Urinary bladder (tissue), 3 donors: ENCODE measurements at regions not wholly inside any gene's neighbourhood (a gene's known extent, or its start where the extent isn't known, plus 50 kb on each side); places are given as distances from the start of the nearest gene placed in this dataset.
"Not testable (repeated sequence)": the region's sequence is repeated elsewhere in the genome, so short reads cannot be mapped to it uniquely, and the experiment has no call there.

Source experiments
- DNase-seq: peaks from one replicate; pipeline ENCODE4 v3.0.0-alpha.2; 2015; ENCODE audit errors: extremely low spot score
- H3K27ac ChIP-seq: one replicate; pipeline ENCODE4 v1.5.1; 2013; ENCODE audit warnings: low read depth, mild to moderate bottlenecking, moderate library complexity
- H3K36me3 ChIP-seq: one replicate; pipeline ENCODE4 v1.6.1; 2013; ENCODE audit warnings: mild to moderate bottlenecking, moderate library complexity; ENCODE audit not compliant: insufficient read depth
- H3K4me1 ChIP-seq: one replicate; pipeline ENCODE4 v1.6.1; 2013; ENCODE audit warnings: mild to moderate bottlenecking, moderate library complexity; ENCODE audit not compliant: insufficient read depth
- H3K4me3 ChIP-seq: one replicate; pipeline ENCODE4 v1.5.1; 2013; ENCODE audit warnings: low read depth, low read length
- WGBS: extraction: QIAGEN DNeasy Blood & Tissue Kit; methylation state at CpG from one replicate; pipeline ENCODE4 v1.1.7; 2013; 5-methylcytosine and 5-hydroxymethylcytosine counted together
- donor health status: healthy with polysubstance abuse.
- donor health status: healthy.

GRCh38 chr4:49226216-49226866, 240.3 kb downstream of the CWH43 start:
- DNase-seq, H3K36me3 ChIP-seq, H3K4me1 ChIP-seq, H3K27ac ChIP-seq, H3K4me3 ChIP-seq: not testable (repeated sequence)
- WGBS = 68% methylated on average over 6 of the region's 6 CpGs

GRCh38 chr4:49227941-49228340, 241.9 kb downstream of the CWH43 start:
- H3K27ac ChIP-seq, H3K4me3 ChIP-seq, H3K4me1 ChIP-seq, DNase-seq, H3K36me3 ChIP-seq: not testable (repeated sequence)
- WGBS = 82% methylated on average over 1 of the region's 1 CpG

DNA sequence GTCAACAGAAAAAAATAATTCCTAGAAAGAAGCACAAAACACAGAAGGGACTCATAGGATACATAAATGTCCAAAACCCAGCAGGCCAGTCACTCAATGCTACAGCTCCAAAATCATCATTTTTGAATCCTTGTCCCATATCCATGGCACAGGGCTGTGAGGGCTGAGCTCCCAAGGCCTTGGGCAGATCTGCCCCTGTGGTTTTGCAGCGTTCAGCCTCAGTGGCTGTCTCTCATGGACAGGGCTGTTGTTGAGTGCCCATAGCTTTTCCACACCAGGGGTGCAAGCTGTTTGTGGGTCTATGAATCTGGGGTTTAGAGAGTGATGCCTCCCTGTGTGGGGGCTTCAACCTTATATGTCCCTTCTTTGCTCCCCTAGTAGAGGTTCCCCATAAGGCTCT, 243.2 kb downstream of the CWH43 start:
- H3K27ac ChIP-seq, H3K4me1 ChIP-seq, H3K36me3 ChIP-seq, H3K4me3 ChIP-seq, DNase-seq: not testable (repeated sequence)
- WGBS = 30% methylated on average over 1 of the region's 1 CpG

DNA sequence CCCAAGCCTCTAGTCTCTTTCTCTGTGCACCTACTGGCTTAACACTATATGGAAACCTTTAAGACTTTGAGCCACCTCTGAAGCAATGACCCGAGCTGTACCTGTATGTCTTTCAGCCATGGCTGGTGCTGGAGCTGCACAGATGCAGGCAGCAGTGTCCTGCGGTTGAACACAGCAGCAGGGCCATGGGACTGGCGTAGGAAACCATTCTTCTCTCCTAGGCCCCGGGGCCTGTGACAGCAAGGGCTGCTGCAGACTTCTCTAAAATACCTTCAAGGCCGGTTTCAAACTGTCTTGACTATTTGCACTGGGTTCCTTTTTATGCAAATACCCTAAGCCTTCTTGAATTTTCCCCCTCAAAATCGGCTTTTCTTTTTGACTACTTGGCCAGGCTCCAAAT, 243.6 kb downstream of the CWH43 start:
- not testable (repeated sequence) for H3K36me3 ChIP-seq, H3K4me3 ChIP-seq, H3K4me1 ChIP-seq, H3K27ac ChIP-seq, DNase-seq
- 51% methylated on average over 6 of the region's 6 CpGs for WGBS

GRCh38 chr4:49233346-49233745, 247.3 kb downstream of the CWH43 start:
- H3K36me3 ChIP-seq, H3K27ac ChIP-seq, H3K4me1 ChIP-seq, H3K4me3 ChIP-seq, DNase-seq: not testable (repeated sequence)
- WGBS = 32% methylated on average over 2 of the region's 3 CpGs

DNA sequence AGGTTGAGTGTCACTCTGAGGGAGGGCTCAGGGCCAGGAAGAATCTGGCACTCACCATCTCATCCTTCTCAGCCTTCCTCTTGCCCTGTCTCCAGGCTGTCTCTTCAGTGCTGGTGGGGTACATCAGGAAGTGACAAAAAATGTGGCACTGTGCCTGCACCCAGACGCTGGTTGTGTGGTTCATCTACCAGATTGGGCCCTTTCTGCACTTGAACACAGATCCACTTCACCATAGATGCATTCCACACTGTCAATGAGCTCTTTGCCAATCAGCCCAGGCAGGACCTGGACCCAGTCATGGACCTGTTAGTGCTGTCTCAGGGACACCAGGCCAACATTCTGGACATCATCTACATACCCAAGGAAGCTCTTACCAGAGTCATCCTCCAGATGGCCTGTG, 247.7 kb downstream of the CWH43 start:
- DNase-seq, H3K36me3 ChIP-seq, H3K4me3 ChIP-seq, H3K4me1 ChIP-seq, H3K27ac ChIP-seq: not testable (repeated sequence)
- 51% methylated on average over 1 of the region's 1 CpG for WGBS

- not testable (repeated sequence) for DNase-seq, H3K4me3 ChIP-seq, H3K27ac ChIP-seq, H3K4me1 ChIP-seq, H3K36me3 ChIP-seq
- WGBS = 39% methylated on average over 2 of the region's 3 CpGs
Observed at GRCh38 chr4:49234382-49234781, 248.3 kb downstream of the CWH43 start.

DNA sequence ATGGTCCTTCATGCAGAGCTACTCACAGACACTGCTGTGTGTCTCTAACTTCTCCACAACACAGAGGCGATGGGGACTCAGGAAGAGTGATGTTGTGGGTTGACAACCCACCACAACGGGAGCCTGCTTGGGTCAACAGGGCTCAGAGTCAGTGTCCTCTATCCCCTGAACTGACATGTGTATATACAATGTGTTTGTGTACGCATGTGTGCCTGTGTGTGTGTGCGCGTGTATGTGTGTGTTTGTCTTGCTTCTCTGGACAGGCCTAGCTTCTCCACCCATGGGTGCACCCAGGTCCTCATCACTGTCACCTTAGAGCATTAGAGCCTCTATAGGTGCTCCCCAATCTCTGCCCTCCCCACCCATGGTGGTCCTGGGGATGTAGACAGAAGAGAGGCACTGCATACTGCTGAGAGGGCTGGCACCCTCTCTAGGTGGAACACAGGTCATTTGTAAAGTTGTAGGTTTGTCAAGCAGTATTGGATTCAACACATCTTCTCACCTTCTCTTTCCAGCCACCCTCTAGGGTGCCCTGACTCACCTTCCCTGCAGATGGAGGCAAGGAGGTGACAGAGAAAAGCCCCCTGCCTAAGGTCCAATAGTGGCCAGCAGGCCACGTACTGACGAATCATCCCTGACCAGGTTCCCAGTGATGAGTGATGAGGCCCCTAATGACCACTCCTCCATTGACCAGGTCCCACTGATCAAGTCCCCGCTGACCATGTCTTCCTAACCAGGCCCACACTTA, 249.5 kb downstream of the CWH43 start:
- WGBS = 83% methylated on average over 7 of the region's 8 CpGs
- H3K4me1 ChIP-seq, H3K4me3 ChIP-seq, H3K27ac ChIP-seq, H3K36me3 ChIP-seq, DNase-seq: not testable (repeated sequence)

DNA sequence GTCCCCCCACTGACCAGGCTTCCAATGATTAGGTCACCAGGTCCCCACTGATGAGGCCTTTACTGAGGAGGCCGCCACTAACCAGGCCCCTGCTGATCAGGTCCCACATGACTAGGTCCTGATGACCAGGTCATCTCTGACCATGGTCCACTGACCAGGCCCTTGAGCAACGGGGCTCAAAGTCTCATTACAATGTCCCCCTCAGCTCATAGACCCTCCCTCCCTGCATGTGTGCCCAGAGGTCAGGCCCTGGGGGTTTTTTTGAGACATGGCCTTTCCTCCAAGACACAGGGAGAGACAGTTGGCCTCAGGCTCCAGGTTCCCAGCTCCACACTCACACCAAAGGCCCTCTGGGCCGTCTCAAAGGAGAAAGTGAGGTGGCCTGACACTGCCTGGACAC, 250.4 kb downstream of the CWH43 start:
- not testable (repeated sequence) for H3K36me3 ChIP-seq, H3K27ac ChIP-seq, H3K4me1 ChIP-seq, H3K4me3 ChIP-seq, DNase-seq
- 41% methylated on average over 3 of the region's 3 CpGs for WGBS

- not testable (repeated sequence) for H3K36me3 ChIP-seq, H3K4me3 ChIP-seq, H3K4me1 ChIP-seq, DNase-seq, H3K27ac ChIP-seq
- WGBS = 70% methylated on average over 2 of the region's 2 CpGs
Observed at GRCh38 chr4:49241295-49241694, 255.2 kb downstream of the CWH43 start.

- not testable (repeated sequence) for H3K4me1 ChIP-seq, H3K27ac ChIP-seq, H3K4me3 ChIP-seq, DNase-seq, H3K36me3 ChIP-seq
- 29% methylated on average over 1 of the region's 2 CpGs for WGBS
Observed at GRCh38 chr4:49262786-49263185, 276.7 kb downstream of the CWH43 start.

DNA sequence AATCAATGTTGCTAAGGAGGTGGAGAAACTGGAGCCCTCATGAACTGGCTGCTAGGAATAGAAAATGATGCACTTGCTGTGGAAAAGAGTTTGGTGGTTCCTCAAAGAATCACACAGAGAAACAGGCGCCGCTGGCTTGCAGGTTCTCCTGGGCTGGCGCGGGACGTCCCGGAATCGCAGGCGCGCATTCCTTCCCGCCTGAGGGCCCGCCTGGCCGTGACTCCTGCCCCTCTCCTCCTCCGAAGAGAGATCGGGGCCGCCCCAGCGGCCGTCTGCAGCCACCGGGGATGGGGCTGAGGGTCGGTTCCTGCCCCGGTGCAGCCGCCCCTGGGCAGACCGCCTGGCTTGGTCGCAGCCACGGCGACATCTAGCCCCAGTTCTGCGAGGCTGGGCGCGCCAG, 284.4 kb downstream of the CWH43 start:
- not testable (repeated sequence) for DNase-seq, H3K4me3 ChIP-seq, H3K36me3 ChIP-seq, H3K4me1 ChIP-seq, H3K27ac ChIP-seq
- 50% methylated on average over 23 of the region's 28 CpGs for WGBS

DNA sequence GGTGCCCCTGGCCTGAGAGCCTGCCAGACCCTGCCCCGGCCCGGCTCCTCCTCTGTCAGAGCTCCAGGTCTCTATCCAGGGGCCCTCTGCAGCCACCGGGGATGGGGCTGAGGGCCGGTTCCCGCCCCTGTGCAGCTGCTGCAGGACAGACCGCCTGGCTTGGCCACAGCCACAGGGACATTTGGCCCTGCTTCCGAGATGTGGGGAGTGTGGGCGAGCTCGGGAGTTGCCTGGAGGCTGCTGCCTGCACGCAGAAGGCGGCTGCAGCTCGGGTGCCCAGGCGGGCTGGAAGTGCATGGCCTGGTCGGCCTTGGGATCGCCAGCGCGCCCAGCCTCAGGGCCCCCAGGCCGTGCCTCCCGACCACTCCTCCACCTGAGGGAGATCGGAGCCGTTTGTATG, 284.8 kb downstream of the CWH43 start:
- H3K36me3 ChIP-seq, H3K4me3 ChIP-seq, DNase-seq, H3K4me1 ChIP-seq, H3K27ac ChIP-seq: not testable (repeated sequence)
- WGBS = 63% methylated on average over 18 of the region's 21 CpGs

- not testable (repeated sequence) for DNase-seq, H3K36me3 ChIP-seq, H3K4me1 ChIP-seq, H3K4me3 ChIP-seq, H3K27ac ChIP-seq
- 89% methylated on average over 5 of the region's 9 CpGs for WGBS
Observed at GRCh38 chr4:49285905-49286304, 299.8 kb downstream of the CWH43 start.
